HFFc6 (cell line): ENCODE measurements at regions not wholly inside any gene's neighbourhood (a gene's known extent, or its start where the extent isn't known, plus 50 kb on each side); places are given as distances from the start of the nearest gene placed in this dataset.

Source experiments
- DNase-seq: peaks from one replicate; pipeline ENCODE4 v3.0.0-alpha.2; 2018
- H3K27ac Mint-ChIP-seq: 2 replicates; pipeline ENCODE4 v1.8.0; 2020; ENCODE audit warnings: mild to moderate bottlenecking, mixed read lengths
- H3K27me3 Mint-ChIP-seq: 2 replicates; pipeline ENCODE4 v1.8.0; 2021; ENCODE audit warnings: mild to moderate bottlenecking, moderate library complexity, mixed read lengths; ENCODE audit not compliant: insufficient read depth
- H3K36me3 Mint-ChIP-seq: 2 replicates; pipeline ENCODE4 v1.8.0; 2021; ENCODE audit warnings: low read depth, mixed read lengths
- H3K4me1 Mint-ChIP-seq: 2 replicates; pipeline ENCODE4 v1.8.0; 2020; ENCODE audit warnings: low read depth, mixed read lengths
- H3K4me3 Mint-ChIP-seq: 2 replicates; pipeline ENCODE4 v1.8.0; 2020; ENCODE audit warnings: mild to moderate bottlenecking, moderate library complexity, mixed read lengths
- H3K9me3 Mint-ChIP-seq: 2 replicates; pipeline ENCODE4 v1.8.0; 2020; ENCODE audit warnings: mild to moderate bottlenecking, mixed read lengths
- TF ChIP-seq, protein P1 (sequence below): fragments of 200-600 bp; sonication (generic); IDR thresholded peaks from 2 replicates; pipeline ENCODE4 v1.5.0; 2021; ENCODE audit warnings: antibody characterized with exemption, mild to moderate bottlenecking

DNA sequence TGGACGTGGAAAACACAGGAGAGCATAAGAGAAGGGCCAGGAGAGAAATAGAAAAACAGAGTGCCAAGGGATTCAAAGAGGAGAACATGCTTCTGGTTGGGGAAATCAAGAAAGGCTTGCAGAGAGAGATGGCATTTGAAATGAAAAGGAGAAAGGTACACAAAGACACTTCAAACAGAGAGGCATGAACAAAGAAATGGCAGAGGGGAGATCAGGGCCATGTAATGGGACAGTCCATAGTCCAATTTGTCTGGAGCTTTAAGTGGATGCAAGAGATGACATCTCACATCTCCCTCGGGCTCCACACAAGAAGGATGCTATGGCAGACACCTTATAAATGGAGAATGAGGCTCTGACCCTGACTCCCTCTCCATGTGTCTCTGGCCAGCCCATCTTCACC is 331.1 kb downstream of the MLLT3 start:
- DNase-seq = no peak
- TF ChIP-seq, protein P1, sequence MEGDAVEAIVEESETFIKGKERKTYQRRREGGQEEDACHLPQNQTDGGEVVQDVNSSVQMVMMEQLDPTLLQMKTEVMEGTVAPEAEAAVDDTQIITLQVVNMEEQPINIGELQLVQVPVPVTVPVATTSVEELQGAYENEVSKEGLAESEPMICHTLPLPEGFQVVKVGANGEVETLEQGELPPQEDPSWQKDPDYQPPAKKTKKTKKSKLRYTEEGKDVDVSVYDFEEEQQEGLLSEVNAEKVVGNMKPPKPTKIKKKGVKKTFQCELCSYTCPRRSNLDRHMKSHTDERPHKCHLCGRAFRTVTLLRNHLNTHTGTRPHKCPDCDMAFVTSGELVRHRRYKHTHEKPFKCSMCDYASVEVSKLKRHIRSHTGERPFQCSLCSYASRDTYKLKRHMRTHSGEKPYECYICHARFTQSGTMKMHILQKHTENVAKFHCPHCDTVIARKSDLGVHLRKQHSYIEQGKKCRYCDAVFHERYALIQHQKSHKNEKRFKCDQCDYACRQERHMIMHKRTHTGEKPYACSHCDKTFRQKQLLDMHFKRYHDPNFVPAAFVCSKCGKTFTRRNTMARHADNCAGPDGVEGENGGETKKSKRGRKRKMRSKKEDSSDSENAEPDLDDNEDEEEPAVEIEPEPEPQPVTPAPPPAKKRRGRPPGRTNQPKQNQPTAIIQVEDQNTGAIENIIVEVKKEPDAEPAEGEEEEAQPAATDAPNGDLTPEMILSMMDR = no peak
- H3K27me3 Mint-ChIP-seq = no peaks in the 10 kb centered on the region; the same call in none of the 2 replicates
- no peaks in the 10 kb centered on the region for H3K4me1 Mint-ChIP-seq
- H3K9me3 Mint-ChIP-seq = no peaks in the 10 kb centered on the region
- H3K36me3 Mint-ChIP-seq = no peaks in the 10 kb centered on the region
- no peak overlapping the region for H3K4me3 Mint-ChIP-seq
- no peak overlapping the region for H3K27ac Mint-ChIP-seq

DNA sequence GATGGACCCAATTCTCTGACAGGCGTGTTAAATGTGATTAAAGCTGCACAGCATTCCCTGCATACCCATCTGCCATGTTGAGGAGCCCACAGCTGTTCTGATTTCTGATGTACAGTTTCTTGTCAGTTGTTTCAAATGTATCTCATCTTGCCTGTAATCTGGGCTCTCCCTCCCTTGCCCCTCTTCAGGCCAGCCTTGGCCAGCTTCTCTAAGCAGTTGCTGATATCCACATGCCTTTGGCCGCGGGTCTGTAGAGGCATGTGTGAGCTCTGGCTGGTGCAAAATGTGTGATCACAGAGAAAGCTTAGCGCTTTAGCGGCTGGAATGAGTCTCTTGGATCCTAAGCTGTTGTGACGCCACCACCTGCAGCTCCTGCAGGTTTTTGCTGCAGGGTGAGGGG is 332.0 kb downstream of the MLLT3 start:
- Mint-ChIP-seq H3K27me3 (peaks cover 3% of the 10 kb centered on the region), H3K4me1 (no peaks in the 10 kb centered on the region), H3K4me3 (no peak overlapping the region), H3K27ac (no peak overlapping the region), H3K36me3 (no peaks in the 10 kb centered on the region), H3K9me3 (no peaks in the 10 kb centered on the region)
- DNase-seq = no peak
- TF ChIP-seq, protein P1 = no peak

DNA sequence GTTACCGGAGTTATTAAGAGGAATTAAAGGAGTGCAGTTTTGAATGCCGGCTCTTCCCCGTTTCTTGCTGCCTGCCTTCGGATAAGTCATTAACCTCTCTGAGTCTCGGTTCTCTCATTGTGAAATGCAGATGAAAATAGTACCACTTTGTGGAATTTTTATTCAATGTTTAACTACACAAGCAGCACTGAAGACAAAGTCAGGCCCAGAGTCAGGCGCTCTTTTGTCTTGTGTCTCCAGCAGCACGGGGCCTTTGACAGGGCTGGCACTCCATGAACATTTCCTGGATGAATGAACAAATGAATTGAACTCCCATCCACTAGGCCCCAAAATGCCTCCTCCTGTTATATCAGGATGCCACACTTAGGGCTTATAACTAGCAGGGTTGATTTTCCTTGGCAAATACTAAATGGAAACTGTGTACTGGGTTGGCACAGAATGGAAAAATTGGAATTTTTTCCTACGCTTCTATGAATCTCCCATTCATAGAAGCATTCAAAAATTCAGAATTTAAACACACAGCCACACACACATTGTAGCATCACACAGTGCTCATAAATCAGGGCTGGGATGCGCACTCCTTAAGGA is 332.8 kb downstream of the MLLT3 start:
- H3K4me1 Mint-ChIP-seq = no peaks in the 10 kb centered on the region
- H3K36me3 Mint-ChIP-seq = no peaks in the 10 kb centered on the region
- H3K4me3 Mint-ChIP-seq = no peak overlapping the region
- H3K9me3 Mint-ChIP-seq = no peaks in the 10 kb centered on the region
- H3K27me3 Mint-ChIP-seq = peaks cover 3% of the 10 kb centered on the region
- TF ChIP-seq, protein P1 = no peak
- DNase-seq = no peak
- no peak overlapping the region for H3K27ac Mint-ChIP-seq

DNA sequence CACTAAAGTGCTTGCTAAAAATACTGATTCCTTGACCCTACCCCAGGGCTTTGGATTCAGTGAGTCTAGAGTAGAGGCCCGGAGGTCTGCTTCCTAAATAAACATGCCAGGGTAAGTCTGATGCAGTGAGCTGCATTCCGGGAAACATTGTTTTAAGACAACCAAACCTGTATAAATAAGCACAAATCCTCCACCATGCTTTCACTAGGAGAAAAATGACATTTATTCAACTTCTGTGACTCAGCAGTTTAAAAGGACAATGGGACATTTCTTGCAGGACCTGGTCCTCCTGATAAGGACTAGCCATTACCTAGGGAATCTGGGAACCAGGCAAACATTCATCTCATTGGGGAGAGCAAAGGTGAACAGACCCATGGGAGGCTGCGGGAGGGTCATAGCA is 335.3 kb downstream of the MLLT3 start:
- H3K4me1 Mint-ChIP-seq = no peaks in the 10 kb centered on the region
- DNase-seq = no peak
- H3K27ac Mint-ChIP-seq = no peak overlapping the region
- no peaks in the 10 kb centered on the region for H3K36me3 Mint-ChIP-seq
- TF ChIP-seq, protein P1 = no peak
- H3K9me3 Mint-ChIP-seq = no peaks in the 10 kb centered on the region
- H3K4me3 Mint-ChIP-seq = no peak overlapping the region
- peaks cover 3% of the 10 kb centered on the region for H3K27me3 Mint-ChIP-seq

DNA sequence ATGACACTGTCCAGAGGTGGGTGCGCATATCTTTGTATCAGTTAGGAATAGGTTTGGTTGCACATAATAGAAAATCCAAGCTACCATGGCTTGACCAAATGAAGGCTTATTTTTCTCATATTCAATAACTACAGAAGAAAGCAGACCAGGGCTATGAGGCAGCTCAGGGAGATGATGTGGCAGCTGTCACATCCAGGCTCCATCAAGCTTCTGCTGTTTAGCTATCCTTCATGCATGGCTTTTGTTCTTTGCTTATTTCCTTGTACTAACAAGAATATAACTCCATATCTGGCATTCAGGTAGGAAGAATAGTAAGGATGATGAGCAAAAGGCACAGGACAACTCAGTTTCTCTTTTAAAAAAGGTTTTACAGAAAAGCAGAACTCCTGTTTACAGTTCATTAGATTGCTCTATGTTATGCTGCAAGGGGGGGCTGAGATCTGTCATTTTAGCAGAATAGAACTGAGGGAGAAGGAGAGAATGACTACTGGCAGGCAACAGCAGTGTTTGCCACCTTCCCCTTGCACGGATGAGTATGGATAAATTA is 336.1 kb downstream of the MLLT3 start:
- Mint-ChIP-seq H3K9me3 (no peaks in the 10 kb centered on the region), H3K4me3 (no peak overlapping the region), H3K27me3 (peaks cover 3% of the 10 kb centered on the region), H3K36me3 (no peaks in the 10 kb centered on the region), H3K4me1 (no peaks in the 10 kb centered on the region), H3K27ac (no peak overlapping the region)
- TF ChIP-seq, protein P1 = no peak
- no peak for DNase-seq
